ENCODE measurements at regions not wholly inside any gene's neighbourhood (a gene's known extent, or its start where the extent isn't known, plus 50 kb on each side); places are given as distances from the start of the nearest gene placed in this dataset.

DNA sequence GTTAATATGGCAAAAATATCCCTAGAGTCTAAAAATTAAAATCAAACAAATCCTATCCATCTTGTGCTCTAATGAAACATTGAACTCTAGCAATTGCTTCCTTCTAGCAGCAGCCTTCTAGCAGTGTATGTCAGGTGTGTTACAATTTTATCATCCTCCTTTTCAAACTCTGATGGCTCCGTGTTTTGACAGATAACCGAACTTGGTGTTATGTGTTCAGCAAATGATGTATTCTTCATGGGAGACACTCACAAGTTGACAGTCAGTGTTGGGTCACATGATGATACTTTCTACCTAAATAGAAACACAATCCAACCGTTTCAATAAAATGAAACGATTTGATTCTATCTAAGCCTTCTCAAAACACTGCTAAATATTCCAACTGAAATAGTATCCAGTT, 525.3 kb upstream of the NOVA1 start:
- FAIRE-seq = no peak

DNA sequence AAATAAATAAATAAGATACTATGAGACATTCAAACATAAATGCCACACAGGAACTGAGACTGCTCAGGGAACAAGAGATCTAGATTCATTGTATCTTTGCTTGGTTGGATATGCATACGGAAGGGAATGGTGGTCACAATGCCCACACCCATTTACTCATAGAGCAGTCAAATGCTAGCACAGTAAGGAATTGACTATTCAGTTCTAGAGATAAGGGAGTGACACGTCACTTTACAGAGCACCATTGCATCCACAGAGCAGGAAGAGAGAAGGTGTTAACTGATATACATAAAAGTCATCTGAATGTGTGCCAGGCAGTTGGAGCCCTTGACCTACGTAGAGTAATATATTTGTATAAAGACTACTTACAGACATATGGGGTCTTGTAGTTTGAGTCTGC, 530.0 kb upstream of the NOVA1 start:
- FAIRE-seq = no peak

DNA sequence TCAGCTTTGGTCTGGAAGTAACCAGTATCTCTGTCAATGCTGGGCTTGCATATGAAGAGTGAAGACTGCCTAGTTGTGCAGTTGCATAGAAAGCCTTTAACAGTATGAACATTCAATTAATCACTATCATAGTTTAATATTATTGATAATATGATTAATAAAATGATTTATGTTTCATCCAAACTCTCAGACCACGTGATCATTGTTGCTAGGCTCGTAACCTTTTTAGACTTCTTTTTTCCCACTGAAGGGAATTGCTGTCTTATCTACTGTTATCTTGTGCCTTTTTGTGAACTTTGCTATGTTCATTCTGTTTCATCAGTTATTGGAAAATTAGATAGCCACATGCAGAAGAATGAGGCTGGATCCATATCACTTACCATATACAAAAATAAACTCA, 536.4 kb upstream of the NOVA1 start:
- FAIRE-seq = no peak

DNA sequence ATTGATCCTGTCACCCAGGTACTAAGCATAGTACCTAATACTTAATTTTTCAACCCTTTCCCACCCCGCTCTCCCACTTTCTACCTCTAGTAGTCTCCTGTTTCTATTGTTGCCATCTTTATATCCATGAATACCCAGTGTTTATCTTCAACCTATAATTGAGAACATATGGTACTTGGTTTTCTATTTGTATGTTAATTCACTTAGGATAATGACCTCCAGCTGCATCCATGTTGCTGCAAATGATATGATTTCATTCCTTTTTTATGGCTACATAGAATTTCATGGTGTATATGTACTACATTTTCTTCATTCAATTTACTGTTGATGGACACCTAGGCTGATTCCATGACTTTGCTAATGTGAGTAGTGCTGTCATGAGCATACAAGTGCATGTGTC, 547.3 kb upstream of the NOVA1 start:
- FAIRE-seq = no peak

DNA sequence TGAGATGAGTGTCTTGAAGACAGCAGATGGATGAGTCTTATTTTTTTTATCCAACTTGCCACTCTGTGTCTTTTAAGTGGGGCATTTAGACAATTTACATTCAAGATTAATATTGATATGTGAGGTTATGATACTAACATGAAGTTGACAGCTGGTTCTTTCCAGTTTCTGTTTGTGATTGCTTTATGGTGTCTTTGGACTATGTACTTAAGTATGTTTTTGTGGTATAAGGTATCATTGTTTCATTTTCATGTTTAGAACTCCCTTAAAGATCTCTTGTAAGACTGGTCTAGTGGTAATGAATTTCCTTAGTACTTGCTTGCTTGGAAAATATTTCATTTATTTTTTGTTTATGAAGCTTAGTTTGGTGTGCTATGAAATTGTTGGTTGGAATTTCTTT, 550.3 kb upstream of the NOVA1 start:
- no peak for FAIRE-seq

DNA sequence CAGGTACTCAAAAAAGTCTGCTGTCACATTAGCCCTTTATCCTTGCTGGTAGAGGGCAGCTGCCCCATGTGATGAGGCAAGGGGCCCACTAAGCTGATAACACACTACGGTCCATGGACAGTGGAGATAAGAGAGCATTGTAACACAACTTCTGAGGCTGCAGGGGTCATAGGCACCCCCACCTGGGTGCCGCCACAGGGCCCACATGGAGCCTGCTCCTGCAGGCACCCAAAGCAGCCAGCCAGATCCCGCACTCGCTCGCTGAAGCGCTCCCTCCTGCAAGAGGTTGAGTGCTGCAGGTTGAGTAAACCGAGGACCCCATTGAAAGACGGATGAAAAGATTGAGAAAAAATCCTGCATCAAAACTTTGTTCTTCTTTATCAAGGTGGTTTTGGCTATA, 566.3 kb upstream of the NOVA1 start:
- no peak for FAIRE-seq

DNA sequence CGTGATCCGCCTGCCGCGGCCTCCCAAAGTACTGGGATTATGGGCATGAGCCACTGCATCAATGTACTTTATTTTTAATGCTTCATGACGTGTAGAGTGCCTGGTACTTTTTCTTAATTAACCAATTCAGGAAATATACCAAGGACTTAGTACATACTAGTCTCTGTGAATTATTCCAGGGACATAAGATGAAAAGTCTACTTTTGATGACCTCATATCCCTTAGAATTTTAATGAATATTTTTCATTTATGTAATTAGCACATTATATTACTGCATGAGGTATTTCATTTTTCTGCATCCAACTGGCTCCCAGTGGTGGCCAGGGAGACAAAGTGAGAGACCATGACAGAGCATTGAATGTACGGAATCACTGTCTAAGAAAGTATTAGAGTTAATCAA, 577.7 kb upstream of the NOVA1 start:
- FAIRE-seq = no peak

DNA sequence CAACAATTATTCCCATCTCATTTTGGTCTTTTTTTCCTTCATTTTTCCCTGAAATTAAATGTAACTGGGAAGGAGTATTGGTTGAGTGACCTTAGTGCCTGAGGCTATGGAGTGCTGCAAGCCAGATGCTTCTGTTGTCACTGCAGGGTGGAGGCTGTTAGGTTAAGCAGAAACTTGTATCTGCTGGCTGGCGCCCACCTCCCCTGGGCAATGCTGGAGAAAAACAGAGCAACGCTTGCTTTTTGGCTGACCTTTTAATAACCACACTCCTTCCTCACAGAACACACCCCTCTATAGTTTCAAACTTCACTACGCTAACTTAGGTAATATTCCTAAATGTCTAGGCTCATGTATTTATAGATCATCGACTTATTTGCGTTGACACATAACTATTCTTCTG, 583.5 kb upstream of the NOVA1 start:
- FAIRE-seq = no peak

DNA sequence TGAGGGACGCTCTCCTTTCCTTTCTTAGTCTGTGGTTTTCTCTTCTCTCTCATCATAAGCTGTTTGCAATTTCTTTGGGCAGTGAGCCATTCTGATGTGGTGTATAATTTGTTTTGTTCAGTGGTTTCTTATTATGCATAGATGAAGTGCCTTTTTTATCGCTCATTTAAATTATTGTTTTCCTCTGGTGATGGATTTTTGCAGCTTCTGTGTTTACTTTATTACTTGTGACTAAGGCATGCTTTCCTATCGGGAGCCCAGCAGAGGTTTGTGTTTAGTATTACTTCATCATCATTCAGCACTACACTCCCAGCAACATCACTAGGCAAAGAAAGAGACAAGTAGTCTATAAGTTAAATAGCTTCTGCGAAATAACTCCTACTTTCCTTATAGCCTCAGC, 586.6 kb upstream of the NOVA1 start:
- no peak for FAIRE-seq

DNA sequence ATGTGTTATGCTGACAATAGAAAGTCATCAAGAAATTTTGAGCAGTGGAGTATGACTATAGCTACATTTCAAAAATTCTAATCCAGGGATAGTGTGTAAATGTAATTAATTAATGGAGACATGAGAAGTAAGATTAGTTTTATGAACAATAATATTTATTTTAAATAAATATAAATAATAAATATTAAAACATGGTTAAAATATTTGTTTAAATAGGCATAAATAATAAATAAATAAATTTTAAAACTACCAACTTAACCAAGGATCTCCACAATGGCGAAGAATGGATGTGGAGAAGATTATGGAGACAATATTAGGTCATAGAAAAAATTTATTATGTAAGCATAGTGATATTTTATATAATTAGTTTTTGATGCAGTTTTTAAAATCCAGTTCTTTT, 588.2 kb upstream of the NOVA1 start:
- FAIRE-seq = peak; percentile 80

DNA sequence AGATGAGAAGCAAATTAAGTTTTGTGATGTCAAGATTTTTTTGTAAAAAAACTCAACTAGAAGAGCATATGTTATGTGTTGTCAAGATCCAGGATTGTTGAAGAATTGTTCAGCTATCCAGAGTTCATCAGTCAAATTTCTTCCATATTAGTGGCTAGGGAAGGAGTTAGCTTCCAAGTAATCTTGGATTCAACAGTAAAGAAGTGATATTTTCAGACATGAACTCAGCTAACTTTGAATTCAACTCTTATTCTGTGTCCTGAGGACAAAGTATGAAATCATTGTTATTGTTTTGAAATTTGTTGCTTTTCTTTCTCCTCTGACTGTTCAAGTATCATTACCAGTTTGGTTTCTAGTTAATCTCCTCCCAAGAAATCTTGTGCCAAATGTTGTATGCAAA, 589.3 kb upstream of the NOVA1 start:
- FAIRE-seq = no peak

DNA sequence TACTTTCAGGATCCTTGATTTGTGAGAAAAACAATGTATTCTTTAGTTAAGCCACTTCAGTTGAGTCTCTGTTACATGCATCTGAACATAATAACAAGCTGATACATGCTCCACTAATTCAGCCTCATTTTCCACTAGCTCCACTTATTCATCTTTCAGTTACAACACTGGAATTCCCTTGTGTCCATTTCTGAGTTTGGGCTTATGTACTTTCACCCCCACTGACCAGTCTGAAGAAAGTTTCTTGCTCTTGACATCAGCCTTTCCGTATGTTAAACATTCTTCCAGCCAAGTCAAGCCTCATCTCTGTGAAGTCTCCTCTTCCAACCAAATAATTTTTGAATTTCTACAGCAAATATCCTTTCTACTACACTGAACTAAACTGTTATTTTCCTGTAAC, 592.5 kb upstream of the NOVA1 start:
- no peak for FAIRE-seq

DNA sequence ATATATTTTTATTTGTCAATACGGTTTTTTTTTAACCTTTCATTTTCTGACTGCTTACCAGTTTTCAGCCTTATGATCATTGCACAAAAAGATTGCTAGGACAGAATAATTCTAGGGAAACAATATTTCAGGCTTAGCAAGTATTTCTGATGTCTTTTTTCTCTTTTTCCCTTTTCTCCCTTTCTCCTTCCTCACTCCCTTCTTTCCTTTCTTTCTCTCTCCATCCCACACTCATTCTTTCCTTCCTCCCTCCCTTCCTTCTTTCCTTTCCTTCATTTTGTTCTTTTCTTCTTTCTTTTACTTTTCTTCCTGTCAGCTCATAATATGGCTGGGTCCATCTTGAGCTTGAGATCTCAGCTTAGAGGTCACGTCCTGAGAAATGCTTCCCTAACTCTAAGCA, 601.4 kb upstream of the NOVA1 start:
- FAIRE-seq = no peak

DNA sequence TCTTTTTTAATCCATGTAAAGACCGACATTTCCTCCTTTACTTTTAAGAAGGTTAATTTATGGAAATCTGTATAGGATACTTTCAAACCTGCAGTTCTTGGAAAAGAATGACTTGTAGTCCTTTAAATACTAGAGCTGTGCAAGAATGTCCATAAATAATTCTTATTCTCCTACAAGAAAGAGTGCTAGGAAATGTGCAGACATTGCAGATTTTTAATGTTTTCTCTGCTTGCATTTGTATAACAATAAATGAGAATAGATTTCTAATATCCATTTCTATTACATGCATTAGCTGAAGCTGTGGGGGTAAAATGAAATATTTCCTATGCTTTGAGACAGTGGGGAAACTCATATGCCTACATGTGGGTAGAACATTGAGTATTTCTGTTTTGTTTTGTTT, 607.2 kb upstream of the NOVA1 start:
- no peak for FAIRE-seq

DNA sequence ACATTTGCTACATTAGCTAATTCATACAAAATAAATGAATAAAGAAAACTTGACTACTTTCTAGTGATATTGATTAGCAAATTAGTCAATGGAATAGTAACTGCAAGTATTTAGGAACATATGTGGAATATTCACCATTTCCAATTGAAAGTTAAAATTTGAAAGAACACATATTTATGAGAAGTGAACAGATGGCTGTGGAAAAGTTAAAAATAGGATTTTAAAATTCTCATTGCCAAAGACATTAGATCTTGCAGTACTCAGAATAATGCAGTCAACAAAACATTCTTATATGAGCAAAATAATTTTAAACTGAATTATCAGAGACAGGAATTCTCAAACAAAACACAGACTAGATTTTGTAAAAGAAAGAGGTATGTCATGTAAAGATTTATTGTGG, 613.9 kb upstream of the NOVA1 start:
- no peak for FAIRE-seq

DNA sequence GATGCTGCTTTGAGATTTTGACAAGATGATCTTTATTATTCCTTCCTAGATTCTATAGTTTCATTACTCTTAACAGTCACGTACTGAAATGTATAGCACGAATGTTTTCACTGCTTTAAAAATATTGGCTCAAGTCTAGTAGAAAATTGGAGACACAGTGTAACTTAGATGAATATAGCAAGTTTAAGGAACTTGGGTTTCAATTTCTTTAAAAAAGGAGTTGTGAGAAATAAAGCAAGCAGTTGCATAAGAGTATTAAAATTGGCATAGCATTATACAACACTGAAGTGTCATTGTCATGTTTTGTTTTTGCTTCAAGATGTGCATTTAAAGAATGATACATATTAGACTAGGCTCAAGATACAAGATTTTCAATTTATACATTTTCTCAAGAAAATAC, 624.8 kb upstream of the NOVA1 start:
- no peak for FAIRE-seq

DNA sequence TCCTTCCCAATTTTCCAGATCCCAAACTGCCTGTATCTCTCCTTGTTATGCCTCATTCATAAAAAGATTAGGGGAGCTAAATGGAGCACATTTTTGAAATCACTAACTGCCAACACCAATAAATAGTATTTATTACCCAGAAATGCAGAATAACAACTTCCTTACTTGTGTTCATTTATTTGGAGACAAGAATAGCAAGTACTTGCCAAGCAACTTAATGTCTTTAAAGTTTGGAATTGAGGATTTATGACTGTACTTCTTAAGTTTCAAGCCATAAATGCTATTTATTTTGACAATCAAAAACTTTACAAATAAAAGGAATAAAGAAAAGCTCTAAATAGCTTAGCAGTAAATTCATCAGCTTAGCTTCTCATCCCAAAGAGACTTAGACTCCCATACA, 626.1 kb upstream of the NOVA1 start:
- FAIRE-seq = no peak

DNA sequence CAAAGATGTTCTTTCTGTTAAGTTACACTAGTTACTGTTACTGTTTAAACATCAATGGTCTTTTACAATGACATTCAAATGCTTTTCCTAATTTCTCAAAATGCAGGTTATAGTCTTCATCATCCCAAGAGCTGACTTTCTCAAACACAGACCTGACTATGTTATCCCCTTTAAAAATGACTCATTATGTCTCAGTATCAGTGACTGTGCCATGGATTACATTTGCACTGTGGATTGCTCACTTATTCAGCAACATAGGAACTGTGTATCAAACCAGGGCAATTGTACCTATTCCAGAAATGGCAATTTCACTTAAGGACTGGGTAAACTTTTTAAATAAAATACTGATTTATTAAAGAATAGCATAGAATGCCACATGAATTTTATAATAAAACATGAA, 630.2 kb upstream of the NOVA1 start:
- no peak for FAIRE-seq

DNA sequence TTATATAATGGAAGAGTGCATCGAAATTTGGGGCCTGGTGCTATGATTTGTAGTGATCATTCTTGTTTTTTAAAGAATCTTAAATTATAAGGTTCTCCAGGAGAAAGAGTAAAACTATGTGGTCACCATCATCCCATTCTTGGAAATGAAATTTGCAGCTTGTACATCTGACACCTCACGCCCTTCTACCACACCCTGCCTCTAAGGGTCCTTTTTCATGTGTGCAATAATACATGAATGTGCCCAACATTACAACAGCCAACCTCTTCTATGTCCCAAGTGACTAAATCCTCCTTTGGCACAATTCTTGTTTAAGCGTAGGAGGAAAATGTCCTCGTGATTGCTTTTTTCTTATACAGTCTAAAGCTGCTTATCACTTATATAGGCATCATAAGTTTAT, 636.5 kb upstream of the NOVA1 start:
- FAIRE-seq = no peak

DNA sequence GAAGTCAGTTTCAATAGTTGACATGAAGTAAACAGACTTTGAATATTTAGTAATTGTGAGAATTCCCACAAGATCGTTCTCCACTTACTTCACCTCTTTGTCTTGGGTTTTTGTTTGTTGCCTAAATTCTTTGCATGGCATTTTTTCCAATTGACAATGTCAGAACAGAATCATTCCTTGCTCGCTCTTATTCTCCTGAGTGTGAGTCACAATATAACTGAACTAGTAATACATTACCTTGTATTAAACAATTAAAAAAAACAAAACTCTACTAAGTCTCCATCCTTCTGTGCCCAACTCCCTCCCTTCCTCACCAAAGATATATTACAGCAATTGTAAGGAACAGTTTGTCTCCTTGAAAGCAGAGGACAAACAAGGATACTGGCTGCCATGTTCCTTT, 638.8 kb upstream of the NOVA1 start:
- no peak for FAIRE-seq

DNA sequence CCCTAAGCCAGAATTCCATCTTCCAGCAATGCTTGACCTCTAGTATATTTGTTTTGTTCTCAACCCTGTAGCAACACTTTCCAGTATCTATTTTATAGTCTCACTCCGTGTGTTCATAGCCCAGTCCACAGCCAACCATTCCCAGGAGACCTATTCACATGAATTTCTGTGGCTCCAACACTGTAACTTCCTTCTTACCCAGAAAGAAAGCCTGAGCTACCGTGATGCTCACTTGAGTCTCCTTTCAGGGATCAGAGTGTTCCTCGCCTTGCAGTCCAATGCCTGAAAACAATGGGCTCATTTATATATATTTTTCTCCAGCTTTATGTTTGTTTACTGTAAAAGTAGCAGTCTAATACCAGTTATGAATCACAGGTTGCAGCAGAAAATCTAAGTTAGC, 645.0 kb upstream of the NOVA1 start:
- no peak for FAIRE-seq

DNA sequence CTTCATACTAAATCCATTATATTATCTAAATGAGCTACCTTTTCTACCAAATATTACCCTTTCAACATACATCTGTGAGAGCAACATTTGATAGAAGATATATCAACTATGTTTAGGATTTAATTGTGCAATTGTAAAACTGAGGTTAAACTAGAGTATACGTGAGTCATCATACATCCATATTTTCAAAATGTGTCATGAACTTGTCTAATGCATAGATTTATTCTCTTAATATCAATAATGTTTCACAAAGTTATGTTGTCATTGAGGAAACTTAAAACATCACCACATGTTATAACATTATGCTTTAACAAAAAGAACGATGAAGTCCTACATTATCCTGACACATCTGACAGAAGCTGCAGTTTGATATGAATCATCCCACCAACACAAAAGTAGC, 645.5 kb upstream of the NOVA1 start:
- no peak for FAIRE-seq

DNA sequence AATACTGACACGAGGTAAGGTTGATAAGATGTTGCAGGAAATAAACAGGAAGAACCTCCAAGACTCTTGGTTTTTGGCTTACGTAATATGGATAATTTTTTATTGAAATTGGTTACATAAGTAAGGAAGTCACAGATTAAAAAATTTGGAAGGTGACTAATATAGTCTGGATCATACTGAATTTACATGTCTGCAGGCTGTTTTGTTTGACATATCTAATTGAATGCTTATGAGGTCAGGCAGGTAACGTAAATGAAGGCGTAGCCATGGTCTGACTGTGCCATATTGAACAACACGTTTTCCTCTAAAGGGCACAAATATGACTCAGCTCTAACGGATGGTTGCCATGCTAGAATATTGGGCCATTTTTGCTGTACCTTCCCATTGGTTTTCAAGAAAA, 648.1 kb upstream of the NOVA1 start:
- no peak for FAIRE-seq

DNA sequence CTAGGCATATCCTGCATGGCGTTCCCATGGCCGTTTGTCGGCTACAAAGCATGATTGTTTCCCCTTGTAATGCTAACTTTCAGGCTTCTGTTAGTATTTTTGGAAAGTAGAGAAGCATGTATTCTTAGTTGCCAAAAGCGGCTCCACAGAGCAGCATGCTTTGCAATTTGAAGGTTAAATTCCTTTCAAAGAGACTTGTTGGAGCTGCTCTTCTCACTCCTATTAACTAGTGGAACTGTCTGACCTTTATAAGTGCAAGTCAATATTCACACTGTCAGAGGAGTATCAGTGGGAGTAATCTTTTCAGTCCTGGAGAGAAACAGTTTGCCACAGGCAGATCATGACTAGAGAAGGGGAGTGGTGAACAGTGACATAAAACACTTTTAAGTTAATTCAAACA, 656.1 kb upstream of the NOVA1 start:
- no peak for FAIRE-seq

DNA sequence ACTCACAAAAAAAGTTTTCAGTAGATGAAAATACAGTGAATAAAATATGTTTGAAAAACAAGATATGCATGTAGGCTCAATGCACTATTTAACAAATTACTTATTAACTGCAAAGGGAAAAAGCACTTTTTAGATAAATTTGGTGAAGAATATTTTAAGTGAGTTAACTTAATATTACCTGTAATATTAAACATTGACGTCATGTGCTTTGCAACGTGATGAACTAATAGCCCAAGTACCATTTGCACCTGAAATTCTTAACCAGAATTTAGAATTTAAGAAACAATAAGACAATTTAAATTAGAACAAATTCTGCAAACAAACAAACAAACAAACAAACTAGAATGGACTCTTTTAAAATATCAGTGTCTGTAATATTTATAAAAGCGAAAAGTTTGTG, 659.0 kb upstream of the NOVA1 start:
- FAIRE-seq = no peak

DNA sequence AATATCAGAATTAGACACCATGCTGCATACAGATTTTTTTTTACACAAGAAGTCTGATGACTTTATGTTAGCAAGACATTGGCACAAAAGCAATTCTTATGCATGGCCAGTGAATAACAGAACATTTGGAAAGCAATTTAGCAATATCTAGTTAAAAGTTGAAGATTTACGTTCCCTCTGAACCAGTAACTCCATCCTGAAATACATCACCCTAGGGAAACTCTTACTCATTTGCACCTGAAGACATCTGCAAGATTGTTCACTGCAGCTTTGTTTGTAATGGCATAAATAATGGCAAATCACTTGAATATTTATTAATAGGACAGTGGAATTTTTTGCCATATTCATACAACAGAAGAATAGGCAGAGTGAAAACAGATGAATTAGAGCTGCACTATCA, 670.0 kb upstream of the NOVA1 start:
- FAIRE-seq = no peak

DNA sequence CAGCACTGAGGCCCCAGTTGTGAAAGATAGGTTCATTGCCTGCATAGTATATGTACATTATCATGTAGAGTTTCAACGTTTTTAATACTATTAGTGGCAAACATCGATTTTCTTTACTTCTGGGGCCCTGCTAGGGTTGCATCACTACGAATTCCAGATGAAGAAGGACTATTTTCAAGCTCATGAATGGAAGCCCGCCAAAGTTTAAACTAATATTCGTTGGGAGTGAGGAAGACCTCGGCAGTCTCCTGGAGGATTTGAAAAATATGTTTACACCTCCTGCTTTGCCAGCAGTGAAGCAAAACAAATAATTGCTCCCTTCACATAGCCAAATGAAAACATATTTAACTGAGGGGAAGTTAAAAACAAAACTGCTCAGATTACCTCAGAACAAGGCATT, 672.9 kb upstream of the NOVA1 start:
- no peak for FAIRE-seq

Measured in A204.1 (cell line).